ENCODE measurements at regions not wholly inside any gene's neighbourhood (a gene's known extent, or its start where the extent isn't known, plus 50 kb on each side); places are given as distances from the start of the nearest gene placed in this dataset.

GRCh38 chr7:51778121-51778520 is 461.5 kb upstream of the COBL start:
- ChIA-PET CTCF (no interaction called here), POLR2A (no interaction called here)
- TF ChIP-seq LEF1 (IDR thresholded peaks at IDR 0.05; ENCODE audit: borderline replicate concordance) (no peak), HDGF (IDR thresholded peaks at IDR 0.05; ENCODE audit: borderline replicate concordance) (no peak), SP1 (IDR thresholded peaks at IDR 0.05) (no peak), TARDBP (IDR thresholded peaks at IDR 0.05) (no peak), CTBP1 (IDR thresholded peaks at IDR 0.05; ENCODE audit: borderline replicate concordance) (no peak), L3MBTL2 (conservative IDR thresholded peaks at IDR 0.05) (no peak), SUZ12 (IDR thresholded peaks at IDR 0.05) (no peak), ELF4 (IDR thresholded peaks at IDR 0.05) (no peak), FOXK2 (IDR thresholded peaks at IDR 0.05) (no peak), ZNF384 (IDR thresholded peaks at IDR 0.05) (no peak), FOXM1 (IDR thresholded peaks at IDR 0.05; ENCODE audit: borderline replicate concordance) (no peak), PKNOX1 (IDR thresholded peaks at IDR 0.05) (no peak), NFRKB (IDR thresholded peaks at IDR 0.05) (no peak), ARNT (IDR thresholded peaks at IDR 0.05) (no peak), BHLHE40 (IDR thresholded peaks at IDR 0.05; ENCODE audit: borderline replicate concordance) (no peak), FOXA1 (IDR thresholded peaks at IDR 0.05) (no peak)
- DNase-seq (ENCODE audit: extremely low spot score) = no peak

GRCh38 chr7:51774178-51774577 is 457.6 kb upstream of the COBL start:
- no peak for DNase-seq (ENCODE audit: extremely low spot score)
- ChIA-PET POLR2A (no interaction called here), CTCF (no interaction called here)
- no peak for TF ChIP-seq TARDBP (IDR thresholded peaks at IDR 0.05)
- no peak for TF ChIP-seq PKNOX1 (IDR thresholded peaks at IDR 0.05)
- TF ChIP-seq HDGF (IDR thresholded peaks at IDR 0.05; ENCODE audit: borderline replicate concordance) = no peak
- TF ChIP-seq LEF1 (IDR thresholded peaks at IDR 0.05; ENCODE audit: borderline replicate concordance) = no peak
- TF ChIP-seq ELF4 (IDR thresholded peaks at IDR 0.05) = no peak
- no peak for TF ChIP-seq FOXK2 (IDR thresholded peaks at IDR 0.05)
- no peak for TF ChIP-seq ARNT (IDR thresholded peaks at IDR 0.05)

GRCh38 chr7:51772190-51772589 is 455.6 kb upstream of the COBL start:
- DNase-seq (ENCODE audit: extremely low spot score) = no peak
- CTCF ChIA-PET = no interaction called here
- POLR2A ChIA-PET = no interaction called here
- TF ChIP-seq SP1 (IDR thresholded peaks at IDR 0.05) = no peak
- no peak for TF ChIP-seq FOXM1 (IDR thresholded peaks at IDR 0.05; ENCODE audit: borderline replicate concordance)
- TF ChIP-seq ELF4 (IDR thresholded peaks at IDR 0.05) = no peak
- no peak for TF ChIP-seq L3MBTL2 (conservative IDR thresholded peaks at IDR 0.05)
- TF ChIP-seq ZNF384 (IDR thresholded peaks at IDR 0.05) = no peak
- TF ChIP-seq LEF1 (IDR thresholded peaks at IDR 0.05; ENCODE audit: borderline replicate concordance) = no peak
- TF ChIP-seq FOXA1 (IDR thresholded peaks at IDR 0.05) = no peak
- no peak for TF ChIP-seq NFRKB (IDR thresholded peaks at IDR 0.05)
- no peak for TF ChIP-seq PKNOX1 (IDR thresholded peaks at IDR 0.05)
- TF ChIP-seq HDGF (IDR thresholded peaks at IDR 0.05; ENCODE audit: borderline replicate concordance) = no peak
- TF ChIP-seq TARDBP (IDR thresholded peaks at IDR 0.05) = no peak
- TF ChIP-seq SUZ12 (IDR thresholded peaks at IDR 0.05) = no peak
- TF ChIP-seq BHLHE40 (IDR thresholded peaks at IDR 0.05; ENCODE audit: borderline replicate concordance) = no peak
- TF ChIP-seq FOXK2 (IDR thresholded peaks at IDR 0.05) = no peak
- TF ChIP-seq ARNT (IDR thresholded peaks at IDR 0.05) = no peak
- no peak for TF ChIP-seq CTBP1 (IDR thresholded peaks at IDR 0.05; ENCODE audit: borderline replicate concordance)

GRCh38 chr7:51764976-51765375 is 448.4 kb upstream of the COBL start:
- TF ChIP-seq LEF1 (IDR thresholded peaks at IDR 0.05; ENCODE audit: borderline replicate concordance) (no peak), FOXM1 (IDR thresholded peaks at IDR 0.05; ENCODE audit: borderline replicate concordance) (no peak), BHLHE40 (IDR thresholded peaks at IDR 0.05; ENCODE audit: borderline replicate concordance) (no peak), SUZ12 (IDR thresholded peaks at IDR 0.05) (no peak), FOXA1 (IDR thresholded peaks at IDR 0.05) (no peak), HDGF (IDR thresholded peaks at IDR 0.05; ENCODE audit: borderline replicate concordance) (no peak), L3MBTL2 (conservative IDR thresholded peaks at IDR 0.05) (no peak), CTBP1 (IDR thresholded peaks at IDR 0.05; ENCODE audit: borderline replicate concordance) (no peak), ARNT (IDR thresholded peaks at IDR 0.05) (no peak), TARDBP (IDR thresholded peaks at IDR 0.05) (no peak), SP1 (IDR thresholded peaks at IDR 0.05) (no peak), PKNOX1 (IDR thresholded peaks at IDR 0.05) (no peak), FOXK2 (IDR thresholded peaks at IDR 0.05) (no peak), NFRKB (IDR thresholded peaks at IDR 0.05) (no peak), ZNF384 (IDR thresholded peaks at IDR 0.05) (no peak), ELF4 (IDR thresholded peaks at IDR 0.05) (no peak)
- no peak for DNase-seq (ENCODE audit: extremely low spot score)
- POLR2A ChIA-PET = no interaction called here
- CTCF ChIA-PET = interaction anchor here (0.6 kb wide), 1 partner anchor 41 kb away, joined by 3 read pairs; no protein-coding TSS in a partner anchor

- POLR2A ChIA-PET = no interaction called here
- TF ChIP-seq FOXM1 (IDR thresholded peaks at IDR 0.05; ENCODE audit: borderline replicate concordance) = no peak
- no peak for DNase-seq (ENCODE audit: extremely low spot score)
- CTCF ChIA-PET = no interaction called here
Observed at GRCh38 chr7:51759985-51760384, 443.4 kb upstream of the COBL start.

- POLR2A ChIA-PET = no interaction called here
- DNase-seq (ENCODE audit: extremely low spot score) = no peak
- CTCF ChIA-PET = no interaction called here
- TF ChIP-seq HDGF (IDR thresholded peaks at IDR 0.05; ENCODE audit: borderline replicate concordance) (no peak), TARDBP (IDR thresholded peaks at IDR 0.05) (no peak), ARNT (IDR thresholded peaks at IDR 0.05) (no peak), PKNOX1 (IDR thresholded peaks at IDR 0.05) (no peak), FOXK2 (IDR thresholded peaks at IDR 0.05) (no peak), FOXM1 (IDR thresholded peaks at IDR 0.05; ENCODE audit: borderline replicate concordance) (no peak), NFRKB (IDR thresholded peaks at IDR 0.05) (no peak)
Observed at GRCh38 chr7:51757960-51758359, 441.4 kb upstream of the COBL start.

All from HEK293T (cell line).